CD4-positive, alpha-beta T cell treated with Interferon alpha-2 for 1 hour (primary cell): ENCODE measurements at regions not wholly inside any gene's neighbourhood (a gene's known extent, or its start where the extent isn't known, plus 50 kb on each side); places are given as distances from the start of the nearest gene placed in this dataset.
"Not testable (repeated sequence)": the region's sequence is repeated elsewhere in the genome, so short reads cannot be mapped to it uniquely, and the experiment has no call there.

Source experiments
- DNase-seq, 2 donors: peaks; one replicate each; pipeline ENCODE4 v3.0.0-alpha.2; 2020 to 2022

DNA sequence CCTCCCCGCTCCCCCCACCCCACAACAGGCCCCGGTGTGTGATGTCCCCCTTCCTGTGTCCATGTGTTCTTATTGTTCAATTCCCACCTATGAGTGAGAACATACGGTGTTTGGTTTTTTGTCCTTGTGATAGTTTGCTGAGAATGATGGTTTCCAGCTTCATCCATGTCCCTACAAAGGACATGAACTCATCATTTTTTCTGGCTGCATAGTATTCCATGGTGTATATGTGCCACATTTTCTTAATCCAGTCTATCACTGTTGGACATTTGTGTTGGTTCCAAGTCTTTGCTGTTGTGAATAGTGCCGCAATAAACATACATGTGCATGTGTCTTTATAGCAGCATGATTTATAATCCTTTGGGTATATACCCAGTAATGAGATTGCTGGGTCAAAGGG, 104.3 kb downstream of the MTPN start:
- not testable (repeated sequence) for DNase-seq

DNA sequence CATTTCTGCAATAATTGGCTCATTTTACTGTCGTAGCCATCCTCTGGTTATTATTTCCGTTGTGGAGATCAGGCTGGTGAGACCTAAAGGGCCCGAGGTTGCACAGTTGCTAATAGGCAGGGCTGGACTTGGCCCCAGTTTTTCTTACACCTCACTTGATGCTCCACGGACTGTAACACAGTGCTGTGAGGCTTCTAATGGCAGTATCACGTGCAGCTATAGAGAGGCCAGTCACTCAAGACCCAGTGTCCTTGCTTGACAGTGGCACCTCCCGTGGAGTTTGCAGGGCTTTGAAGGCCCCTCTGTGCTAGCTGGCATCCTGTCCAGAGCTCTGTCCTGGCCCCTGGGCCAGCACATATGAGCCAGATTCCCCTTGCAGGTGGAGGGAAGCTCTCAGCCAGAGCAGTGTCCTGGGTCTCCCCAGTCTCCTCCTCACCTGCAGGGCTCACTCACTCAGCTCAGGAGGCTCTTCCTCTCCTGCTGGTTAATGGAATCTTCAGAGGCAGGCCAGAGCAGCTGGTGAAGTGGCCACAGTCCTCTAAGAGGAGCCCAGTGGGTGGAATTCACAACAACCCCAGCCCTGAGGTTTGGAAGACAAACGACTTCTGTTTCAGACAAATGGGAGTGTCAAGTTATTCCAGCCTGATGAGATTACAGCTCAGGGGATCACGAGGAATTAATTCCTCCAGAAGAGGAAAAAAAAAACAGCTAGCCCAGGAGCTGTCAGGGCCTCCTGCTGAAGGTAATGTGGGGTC, 114.2 kb upstream of the FAM180A start:
- no peak for DNase-seq

DNA sequence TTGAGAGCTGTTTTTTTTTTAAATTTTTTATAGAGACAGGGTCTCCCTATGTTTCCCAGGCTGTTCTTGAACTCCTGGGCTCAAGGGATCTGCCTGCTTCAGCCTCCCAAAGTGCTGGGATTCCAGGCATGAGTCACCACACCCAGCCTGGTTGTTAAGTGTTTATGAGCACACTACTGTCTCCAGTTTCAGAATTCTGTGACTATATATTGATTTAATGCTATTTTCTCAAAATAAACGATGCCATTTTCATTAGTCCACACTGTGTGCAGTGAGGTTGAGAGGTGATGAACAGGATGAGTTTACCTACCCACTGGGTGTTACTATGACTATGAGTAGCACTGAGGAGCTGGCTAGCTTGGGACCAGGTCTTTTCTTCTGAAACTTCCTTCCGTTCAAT, 110.9 kb upstream of the FAM180A start:
- DNase-seq = no peak

DNA sequence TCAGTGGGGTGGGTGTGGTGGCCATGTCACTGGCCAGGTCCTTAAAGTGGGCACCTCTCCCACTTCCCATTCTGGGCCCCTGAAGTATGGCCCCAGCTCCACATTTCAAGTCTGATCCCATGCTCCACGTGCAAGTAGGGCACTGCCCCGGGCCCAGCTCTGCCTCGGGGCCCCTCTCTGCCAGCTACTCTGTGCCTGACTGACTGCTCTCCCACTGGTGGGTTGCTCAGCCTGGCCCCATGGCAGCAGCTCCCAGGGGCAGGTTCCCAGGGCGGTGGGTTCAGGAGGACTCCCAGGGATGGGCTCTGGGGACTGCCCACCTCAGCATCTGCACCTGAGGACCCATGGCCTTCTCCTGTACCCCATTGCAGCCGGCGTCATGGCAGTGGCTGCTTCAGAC, 110.2 kb upstream of the FAM180A start:
- DNase-seq = no peak

DNA sequence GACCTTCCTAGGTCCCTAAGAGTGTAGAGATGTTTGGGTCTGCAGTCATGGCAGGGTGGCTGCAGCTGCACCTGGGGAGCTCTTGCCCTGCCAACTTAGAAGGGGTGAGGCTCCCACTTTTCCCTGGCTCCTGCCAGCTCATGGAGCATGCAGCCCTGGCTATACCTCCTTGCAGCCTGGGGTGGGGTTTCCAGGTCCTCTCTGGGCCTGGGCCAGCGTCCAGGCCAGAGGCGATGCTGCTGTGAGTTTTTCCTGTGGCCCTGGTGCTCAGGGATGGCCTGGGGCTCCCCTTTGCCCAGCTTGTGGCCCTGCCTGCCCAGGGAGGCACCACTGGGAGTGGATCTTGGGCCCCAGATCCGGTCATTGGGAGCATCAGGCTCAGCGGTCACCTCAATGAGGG, 109.8 kb upstream of the FAM180A start:
- no peak for DNase-seq

DNA sequence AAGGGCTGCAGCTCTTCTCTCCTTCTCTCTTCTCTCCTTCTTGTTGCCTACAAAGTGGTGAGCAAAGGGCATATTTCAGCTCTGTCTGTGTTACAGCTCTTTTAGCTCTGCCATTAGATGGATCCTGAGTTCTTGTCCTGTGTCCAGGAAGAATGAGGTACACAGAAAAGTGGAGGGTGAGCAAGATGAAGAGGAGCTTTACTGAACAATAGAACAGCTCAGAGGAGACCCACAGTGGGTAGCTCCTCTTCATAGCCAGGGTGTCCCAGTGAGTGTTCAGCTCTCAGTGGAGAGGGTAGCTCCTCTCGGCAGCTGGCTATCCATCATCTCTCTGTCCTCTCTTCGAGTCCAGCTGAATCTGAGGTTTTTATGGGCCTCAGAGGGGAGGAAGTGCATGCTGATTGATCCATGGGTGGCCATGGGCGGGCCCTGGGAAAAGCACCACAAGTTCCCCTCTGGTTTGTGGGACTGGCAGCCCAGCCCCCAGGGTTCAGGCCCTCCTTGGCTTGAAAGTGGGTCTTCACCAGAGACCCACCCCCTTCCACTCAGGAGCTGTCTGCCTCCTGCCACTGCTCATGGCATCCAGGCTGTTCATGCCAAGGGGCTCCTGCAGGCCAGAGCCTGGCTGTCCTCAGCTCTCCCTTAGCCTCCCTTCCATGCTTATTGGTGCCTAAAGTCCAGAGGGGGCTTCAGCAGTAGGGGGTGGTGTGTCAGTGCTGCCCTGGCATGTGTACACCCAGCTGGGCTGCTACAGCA, 109.1 kb upstream of the FAM180A start:
- no peak for DNase-seq

DNA sequence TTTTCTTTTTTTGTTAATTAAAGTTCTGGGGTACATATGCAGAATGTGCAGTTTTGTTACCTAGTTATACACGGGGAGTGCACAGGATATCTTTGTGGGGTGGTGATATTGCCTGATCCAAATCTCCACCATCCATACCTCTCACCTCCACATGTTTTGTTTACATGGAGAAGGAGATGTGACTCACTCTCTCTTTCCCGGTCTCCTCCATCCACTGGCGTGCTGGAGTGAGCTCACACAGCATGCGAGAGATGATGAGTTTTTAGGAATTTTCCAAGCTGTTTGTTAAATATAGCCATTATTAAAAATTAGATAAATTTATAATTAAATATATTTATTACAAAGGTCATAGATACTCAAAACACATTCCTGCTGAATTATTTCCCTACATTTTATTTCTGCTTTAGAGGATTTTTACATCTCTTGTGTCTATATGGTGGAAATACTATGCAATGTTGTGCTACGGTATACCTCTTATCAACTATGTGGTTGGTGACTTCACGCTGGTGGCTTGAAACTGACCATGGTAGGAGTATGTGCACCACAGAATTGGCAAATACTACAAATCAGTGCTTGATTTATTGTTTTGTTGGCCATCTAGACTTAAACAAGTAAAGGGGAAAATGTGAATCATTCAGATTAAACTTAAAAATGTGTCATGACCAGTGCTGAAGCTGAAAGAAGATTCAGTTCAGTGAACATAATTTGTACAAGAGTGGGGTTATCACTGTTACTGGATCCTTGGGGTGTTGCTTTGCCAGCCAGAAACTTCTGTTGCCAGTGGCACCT, 107.9 kb upstream of the FAM180A start:
- DNase-seq = no peak

DNA sequence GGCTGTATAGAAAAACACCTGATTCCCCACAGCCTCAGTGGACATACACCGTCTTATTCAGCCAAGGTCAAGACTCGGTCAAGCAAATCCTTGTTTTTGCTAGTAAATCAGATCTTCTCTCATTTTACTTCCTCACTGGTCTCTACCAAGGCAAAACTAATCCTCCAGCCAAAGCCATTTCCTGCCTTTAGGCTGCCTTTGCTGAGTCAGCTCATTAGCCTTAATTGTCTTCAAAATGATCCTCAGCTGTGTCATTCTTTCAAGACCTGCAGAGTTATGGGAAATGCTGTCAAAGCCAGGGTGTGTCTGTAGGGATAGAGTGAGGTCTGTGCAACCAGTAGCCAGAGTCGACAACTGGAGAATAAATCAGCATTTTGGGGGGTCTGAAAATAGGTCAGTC, 107.2 kb upstream of the FAM180A start:
- DNase-seq = no peak

DNA sequence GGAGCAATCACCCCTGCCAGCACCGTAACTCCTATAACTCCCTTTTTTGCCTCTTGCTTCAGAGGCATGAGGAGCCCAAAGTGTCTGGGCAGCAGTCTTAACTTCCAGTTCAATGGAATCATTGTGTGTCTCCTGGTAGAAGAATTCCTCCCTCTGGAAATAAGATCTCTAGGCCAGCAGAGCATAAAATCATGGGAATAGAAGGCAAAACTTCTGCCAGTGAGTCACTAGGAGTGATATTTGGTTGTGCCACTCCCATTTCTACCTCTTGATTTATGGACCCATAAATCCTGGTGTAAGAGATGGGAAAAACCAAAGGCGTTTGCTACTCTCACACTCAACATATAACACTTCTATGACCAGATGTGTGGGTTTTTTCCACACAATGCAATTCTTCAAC, 104.9 kb upstream of the FAM180A start:
- DNase-seq = no peak

DNA sequence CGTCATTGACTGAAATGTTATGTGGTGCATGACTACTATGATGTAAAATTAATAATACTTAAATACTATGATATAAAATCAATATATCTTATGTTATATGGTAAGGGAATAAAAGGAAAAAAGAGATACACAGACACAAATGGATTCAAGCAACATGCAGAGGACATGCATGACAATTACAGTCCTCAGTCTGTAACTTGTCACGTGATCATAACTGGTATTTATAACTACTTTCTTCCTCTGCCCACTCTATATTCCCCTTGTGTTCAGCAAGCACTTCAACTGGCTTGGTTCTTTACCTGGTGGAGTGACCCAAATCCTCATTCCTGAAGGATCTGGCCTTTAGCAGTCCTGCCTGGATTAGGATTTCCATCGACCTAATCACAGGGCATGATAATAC, 104.4 kb upstream of the FAM180A start:
- DNase-seq = no peak

DNA sequence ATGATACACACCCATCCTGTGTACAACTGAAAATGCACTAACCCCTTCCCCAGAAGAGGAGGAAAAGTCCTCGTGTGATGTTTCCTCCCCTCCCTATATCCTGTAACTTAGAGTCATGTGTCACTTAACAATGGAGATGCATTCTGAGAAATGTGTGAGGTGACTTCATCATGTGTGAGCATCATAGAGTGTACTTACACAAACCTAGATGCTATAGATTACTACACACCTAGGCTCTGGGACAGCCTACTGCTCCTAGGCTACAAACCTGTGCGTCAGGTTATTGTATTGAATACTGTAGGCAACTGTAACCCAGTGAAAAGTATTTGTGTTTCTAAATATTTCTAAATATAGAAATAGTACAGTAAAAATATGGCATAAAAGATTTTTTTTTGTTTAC, 98.6 kb upstream of the FAM180A start:
- no peak for DNase-seq

DNA sequence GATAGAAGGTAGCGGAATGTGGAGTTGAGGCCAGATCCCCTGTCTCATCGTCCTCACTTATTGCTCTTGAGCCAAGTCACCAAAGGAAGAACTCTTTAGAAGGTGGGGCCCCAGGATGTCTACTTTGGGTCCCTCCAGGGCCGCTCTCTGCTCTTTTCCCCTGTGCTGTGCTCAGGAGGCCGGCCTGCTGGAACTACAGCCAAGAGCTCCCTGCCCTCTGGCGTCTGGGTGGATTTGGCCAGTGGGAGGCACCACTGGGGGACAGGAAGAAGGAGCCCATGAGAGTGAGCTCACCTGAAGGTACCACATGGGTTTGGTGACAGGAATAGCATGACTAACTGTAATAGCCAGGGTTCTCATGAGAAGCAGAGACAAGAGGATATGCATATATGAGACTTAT, 97.7 kb upstream of the FAM180A start:
- DNase-seq = no peak

DNA sequence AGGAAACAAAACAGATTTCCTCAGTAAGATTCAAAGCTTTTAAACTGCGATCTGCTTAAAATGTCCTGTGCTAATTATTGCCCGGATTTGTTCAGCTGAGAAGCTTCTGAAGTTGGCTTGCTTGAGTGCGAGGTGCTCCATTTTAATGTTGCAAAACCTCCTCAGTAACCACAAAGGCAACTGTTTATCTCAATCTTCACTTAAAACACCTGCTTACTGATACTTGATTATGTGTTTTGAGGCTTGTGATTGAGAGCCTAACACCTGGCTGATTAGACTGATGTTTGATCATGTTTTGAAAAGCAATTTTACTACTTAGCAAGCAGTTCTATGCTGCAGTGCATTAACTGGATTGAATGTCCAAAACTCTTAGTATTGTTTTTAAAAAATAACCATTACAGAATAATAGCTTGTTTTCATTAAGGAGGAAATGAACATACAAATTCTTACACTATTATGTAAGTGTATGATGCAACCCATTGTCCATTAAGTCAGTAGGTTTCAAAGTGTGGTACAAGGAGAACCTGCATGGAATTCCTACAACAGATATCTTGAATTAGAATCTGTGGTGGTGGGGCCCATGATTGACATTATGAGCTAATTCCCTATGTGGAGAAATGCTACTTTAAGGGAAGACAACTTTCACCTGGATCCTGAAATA, 96.9 kb upstream of the FAM180A start:
- no peak for DNase-seq

DNA sequence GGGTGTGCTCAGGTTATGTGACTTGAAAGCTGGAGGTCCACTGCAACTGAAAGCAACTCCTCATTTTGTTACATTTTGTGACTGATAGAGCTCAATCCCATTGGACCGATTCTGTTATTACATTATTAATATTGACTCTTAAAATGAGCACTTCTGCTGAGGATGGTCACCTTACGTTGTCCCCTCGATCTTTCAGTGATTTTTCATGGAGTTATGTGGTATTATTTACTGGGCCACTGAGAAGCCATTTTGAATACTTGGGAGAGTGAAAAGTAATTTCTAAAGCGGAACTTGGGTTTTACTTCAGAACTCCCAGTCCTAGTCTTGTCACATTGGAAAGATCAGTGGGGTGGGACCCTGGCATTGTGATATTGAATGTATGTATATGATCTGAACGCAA, 96.3 kb upstream of the FAM180A start:
- DNase-seq = no peak

DNA sequence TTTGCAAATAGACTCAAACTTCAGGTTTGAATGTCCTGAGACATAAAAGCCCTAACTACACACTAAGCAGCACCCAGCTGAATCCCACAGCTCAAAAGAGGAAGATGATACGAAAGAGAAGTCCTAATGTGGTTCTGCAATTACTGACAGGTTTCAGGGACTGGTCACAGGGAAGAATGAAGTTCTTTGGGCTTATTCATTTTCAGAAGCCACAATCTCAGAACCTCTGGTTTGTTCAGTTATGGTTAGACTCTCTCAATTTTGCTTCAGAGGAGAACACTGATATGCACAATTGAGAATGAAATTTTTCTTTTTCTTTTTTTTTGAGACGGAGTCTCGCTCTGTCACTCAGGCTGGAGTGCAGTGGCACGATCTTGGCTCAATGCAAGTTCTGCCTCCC, 94.6 kb upstream of the FAM180A start:
- DNase-seq = no peak

DNA sequence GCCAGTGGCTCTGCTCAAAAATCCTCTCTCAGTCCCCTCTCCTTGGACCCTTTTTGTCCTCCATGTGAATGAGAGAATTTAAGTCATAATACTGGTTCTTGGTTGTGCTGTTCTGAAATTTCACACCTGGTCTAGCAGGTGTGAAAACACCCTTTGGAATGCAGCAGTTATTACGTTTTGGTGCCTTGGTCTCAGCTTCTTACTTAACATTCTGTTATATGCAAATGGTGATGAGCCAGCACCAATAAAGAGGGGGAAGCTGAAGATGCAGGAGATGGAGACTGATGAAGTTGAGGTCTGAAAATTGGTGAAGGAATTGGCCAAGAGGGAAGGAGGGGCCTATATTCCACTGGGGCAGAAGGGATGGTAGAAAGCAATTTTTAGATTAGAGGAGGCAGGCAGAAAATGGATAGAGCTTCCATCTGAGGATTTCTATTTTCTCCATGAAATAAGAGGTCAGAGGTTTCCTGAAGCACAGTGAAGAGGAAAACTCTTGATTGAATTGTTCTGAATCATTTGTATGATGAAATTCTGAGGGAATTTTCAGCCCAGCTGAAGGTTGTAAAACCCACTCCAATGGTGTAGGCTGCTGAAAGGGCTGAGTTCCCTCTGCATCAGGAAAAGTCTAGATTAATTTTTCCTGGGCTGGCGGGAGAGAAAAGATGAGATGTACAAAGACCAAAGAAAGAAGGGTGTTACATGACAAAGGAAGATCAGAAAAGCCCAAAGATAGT, 94.0 kb upstream of the FAM180A start:
- DNase-seq = no peak

DNA sequence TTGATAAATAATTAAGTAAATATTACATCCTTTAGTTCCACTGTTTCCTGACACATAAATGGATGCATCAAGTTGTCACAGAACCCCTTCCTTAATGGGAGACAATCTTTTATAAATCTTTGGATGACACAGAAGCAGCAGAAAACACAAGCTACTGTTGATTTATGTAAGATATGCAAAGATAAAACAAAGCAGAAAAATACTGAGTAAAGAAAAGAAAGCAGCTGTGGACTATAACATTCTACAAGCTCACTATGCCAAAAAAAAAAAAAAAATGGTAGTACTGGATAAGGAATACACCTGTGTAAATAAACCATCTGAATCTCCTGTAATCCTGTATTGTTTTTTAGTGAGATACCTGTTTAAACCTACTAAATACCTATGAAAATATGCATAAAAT, 92.0 kb upstream of the FAM180A start:
- DNase-seq = no peak

DNA sequence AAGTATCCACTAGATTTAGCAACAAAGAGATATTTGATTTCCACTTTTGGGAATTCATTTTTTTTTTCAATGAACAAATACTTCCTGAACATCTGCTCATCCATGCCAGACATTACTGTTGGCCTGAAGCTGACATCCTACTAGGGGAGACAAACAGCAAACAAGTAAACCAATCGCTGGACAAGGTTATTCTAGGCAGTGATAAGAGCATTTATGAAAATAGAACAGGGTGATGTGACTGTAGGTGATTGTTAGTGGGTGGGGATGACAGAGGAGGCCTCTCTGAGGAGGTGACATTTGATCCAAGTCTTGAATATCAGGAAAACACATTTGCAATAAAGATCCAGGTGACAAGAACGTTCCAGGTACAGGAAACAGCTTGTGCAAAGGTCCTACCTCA, 89.1 kb upstream of the FAM180A start:
- DNase-seq = no peak

DNA sequence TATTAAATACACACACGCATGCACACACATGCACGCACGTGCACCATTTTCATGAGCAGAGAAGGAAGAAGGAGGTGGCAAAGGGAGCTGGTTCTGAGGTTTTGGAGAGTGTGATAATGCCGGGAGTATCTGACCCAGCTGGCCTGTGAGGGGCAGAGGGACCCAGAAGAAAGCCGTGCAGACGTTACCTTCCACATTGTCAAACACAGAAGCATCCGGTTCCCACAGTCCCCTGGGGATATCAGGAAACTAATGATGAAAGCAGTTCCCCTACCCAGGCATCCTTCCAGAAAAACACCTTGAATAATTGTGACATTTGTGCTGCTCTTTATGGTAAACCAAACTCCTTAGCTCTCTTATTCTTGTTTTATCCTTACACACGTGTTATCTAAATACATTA, 85.7 kb upstream of the FAM180A start:
- no peak for DNase-seq

DNA sequence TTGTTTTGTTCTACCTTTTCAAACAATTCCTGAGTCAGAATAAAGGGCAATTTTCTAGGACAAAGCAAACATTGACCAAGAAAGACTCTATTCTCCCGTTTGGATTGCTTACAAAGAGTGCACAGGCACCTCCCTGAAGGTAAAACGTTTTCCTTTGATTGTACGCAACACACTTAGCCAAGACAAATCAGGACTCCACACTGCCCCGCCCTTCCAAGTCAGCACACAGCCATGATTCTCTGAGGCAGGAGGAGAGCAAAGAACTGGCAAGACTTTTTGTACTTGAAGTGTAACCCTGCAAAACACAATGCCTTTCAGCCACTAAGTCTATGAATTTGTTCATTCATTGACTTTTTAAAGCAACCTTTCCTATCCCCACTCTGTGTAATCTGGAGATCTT, 85.0 kb upstream of the FAM180A start:
- no peak for DNase-seq

DNA sequence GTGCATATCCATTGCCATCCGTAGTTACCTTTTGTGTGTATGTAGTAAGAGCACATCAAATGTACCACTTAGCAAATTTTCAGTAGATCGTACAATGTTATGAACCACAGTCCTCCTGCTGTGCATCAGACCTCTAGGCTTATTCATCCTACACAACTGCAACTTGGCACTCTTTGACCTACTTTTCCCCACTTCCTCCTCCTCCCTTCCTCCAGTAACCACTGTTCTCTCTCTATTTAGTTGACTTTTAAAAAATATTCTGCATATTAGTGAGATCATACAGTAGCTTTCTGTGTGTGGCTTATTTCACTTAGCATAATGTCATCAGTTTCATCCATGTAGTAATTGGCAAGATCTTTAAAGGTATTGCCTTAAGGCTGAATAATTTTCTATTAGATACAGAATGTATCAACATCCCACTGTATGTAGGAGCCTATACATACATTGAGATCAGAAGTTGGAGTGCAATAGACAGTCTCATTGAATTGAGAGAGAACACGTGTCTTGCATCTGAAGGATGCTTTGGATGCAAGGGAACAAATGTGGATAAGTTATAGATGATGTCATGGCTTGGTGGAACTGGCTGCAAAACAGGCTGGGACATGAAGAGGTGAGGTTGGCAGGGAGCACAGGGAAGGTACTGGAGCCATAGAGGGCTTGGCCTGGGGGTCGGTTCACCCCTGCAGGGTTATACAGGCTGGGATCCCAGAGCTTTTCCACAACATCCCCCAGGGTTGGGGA, 83.0 kb upstream of the FAM180A start:
- peak in 1 of 2 donors; percentile 41 for DNase-seq

DNA sequence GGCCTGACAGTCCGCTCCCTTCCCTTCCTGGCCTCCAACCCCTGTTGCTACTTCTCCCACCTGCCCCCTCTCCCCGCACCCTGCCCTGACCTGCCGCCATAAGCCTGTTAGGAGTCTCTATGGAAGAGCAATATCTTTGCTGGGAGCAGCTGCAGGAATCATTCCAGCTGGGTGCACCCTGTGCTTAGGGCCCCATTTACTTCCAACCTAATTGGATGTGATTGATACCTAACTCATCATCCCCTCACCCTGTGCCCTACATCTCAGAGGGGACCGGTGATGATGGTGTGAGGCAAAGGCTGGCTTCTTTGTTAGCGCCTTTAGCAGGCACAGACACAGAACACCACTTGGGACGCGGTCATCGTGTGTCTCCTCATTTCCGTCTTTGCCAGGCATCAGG, 80.0 kb upstream of the FAM180A start:
- no peak for DNase-seq
